A549 (cell line): ENCODE measurements at regions not wholly inside any gene's neighbourhood (a gene's known extent, or its start where the extent isn't known, plus 50 kb on each side); places are given as distances from the start of the nearest gene placed in this dataset.

Experiments used
- ATAC-seq, 2 experiments: fragments of 200-7000 bp in 1 of 2; fragments of >200 bp in 1 of 2; cut with Nextera tagmentation in 1 of 2; cut with Tn5 transposase in 1 of 2; 3 replicates each; pipeline versions ENCODE4 v1.8.0 to v1.9.1; 2018 to 2020; ENCODE audit warnings: mild to moderate bottlenecking in 1 of 2, moderate library complexity in 1 of 2
- CTCF ChIA-PET: fragments of 300-600 bp; sonication (Branson Sonifier 250); formaldehyde crosslinking; extraction: SDS; loops from one replicate; lab custom pipeline; 2021; ENCODE audit warnings: antibody characterized with exemption, inconsistent platforms; lab: Yijun Ruan, JAX
- POLR2A ChIA-PET: fragments of 350-600 bp; formaldehyde crosslinking; extraction: SDS; loops from one replicate; lab custom pipeline; 2021; ENCODE audit warnings: antibody characterized with exemption, inconsistent platforms; lab: Yijun Ruan, JAX
- DNase-seq, 2 experiments: peaks; one replicate each; pipeline versions ENCODE4 v3.0.0 to v3.0.0-alpha.2; 2011 to 2016; ENCODE audit warnings: low read depth in 1 of 2, low spot score in 1 of 2
- FAIRE-seq: peaks from 2 replicates; lab custom pipeline; 2011; peaks lifted over from hg19 to GRCh38; lab: Jason Lieb, UNC
- H3K27ac ChIP-seq, 2 experiments: fragments of >200 bp; sonication (Bioruptor Twin); formaldehyde crosslinking; 3 replicates each; pipeline ENCODE4 v1.5.1; 2016 to 2017
- H3K4me1 ChIP-seq: fragments of >200 bp; sonication (Bioruptor Twin); formaldehyde crosslinking; 3 replicates; pipeline ENCODE4 v1.6.1; 2016
- H3K4me2 ChIP-seq: fragments of >200 bp; sonication (Bioruptor Twin); formaldehyde crosslinking; 3 replicates; pipeline ENCODE4 v1.6.1; 2016
- H3K4me3 ChIP-seq: fragments of >200 bp; sonication (Bioruptor Twin); formaldehyde crosslinking; 3 replicates; pipeline ENCODE4 v1.5.1; 2016
- H3K9me3 ChIP-seq: fragments of >200 bp; sonication (Bioruptor Twin); formaldehyde crosslinking; 3 replicates; pipeline ENCODE4 v1.6.1; 2016
- CHD2 ChIP-seq: fragments of 150-350 bp; IDR thresholded peaks from 2 replicates; pipeline ENCODE4 v1.6.1; 2014; ENCODE audit warnings: low read length; ENCODE audit not compliant: partially characterized antibody
- EHF ChIP-seq: fragments of 250-450 bp; sonication (Bioruptor Pico); IDR thresholded peaks from 2 replicates; pipeline ENCODE4 v1.5.0; 2020; ENCODE audit warnings: mild to moderate bottlenecking
- EHMT2 ChIP-seq: fragments of 200-600 bp; sonication (generic); IDR thresholded peaks from 2 replicates; pipeline ENCODE4 v1.6.1; 2016; ENCODE audit warnings: antibody characterized with exemption, low read depth, mild to moderate bottlenecking, moderate library complexity
- EP300 ChIP-seq, 2 experiments: fragments of >200 bp; sonication (Bioruptor Twin); formaldehyde crosslinking; IDR thresholded peaks; 2 replicates in 1 of 2; 3 replicates in 1 of 2; pipeline ENCODE4 v1.6.1; 2016 to 2017
- FOSL2 ChIP-seq, 2 experiments: fragments of 450-650 bp in 1 of 2; fragments of >200 bp in 1 of 2; sonication (Bioruptor Twin) in 1 of 2; formaldehyde crosslinking; IDR thresholded peaks; 2 replicates each; pipeline versions ENCODE4 v1.5.0 to v1.6.1; 2016 to 2020; ENCODE audit warnings: mild to moderate bottlenecking in 1 of 2, moderate library complexity in 1 of 2
- MAFK ChIP-seq: fragments of 450-650 bp; IDR thresholded peaks from 2 replicates; pipeline ENCODE4 v1.6.1; 2014; ENCODE audit not compliant: partially characterized antibody
- MAZ ChIP-seq: fragments of 150-350 bp; IDR thresholded peaks from 2 replicates; pipeline ENCODE4 v1.6.1; 2014; ENCODE audit warnings: antibody characterized with exemption, low read depth, low read length, borderline replicate concordance
- MYC ChIP-seq: IDR thresholded peaks from 2 replicates; pipeline ENCODE4 v1.6.1; 2012; ENCODE audit warnings: mild to moderate bottlenecking, inconsistent platforms, low read length, improper control_type of control experiment, borderline replicate concordance
- NFE2L2 ChIP-seq: fragments of 150-350 bp; conservative IDR thresholded peaks from 2 replicates; pipeline ENCODE4 v1.6.1; 2014; ENCODE audit warnings: low read length
- NR3C1 ChIP-seq: fragments of >200 bp; sonication (Bioruptor Twin); formaldehyde crosslinking; IDR thresholded peaks from 3 replicates; pipeline ENCODE4 v1.6.1; 2017
- PHF8 ChIP-seq: fragments of 200-600 bp; sonication (generic); IDR thresholded peaks from 2 replicates; pipeline ENCODE4 v1.6.1; 2016; ENCODE audit warnings: low read depth, mild to moderate bottlenecking, antibody characterized with exemption, moderate library complexity, borderline replicate concordance
- RARB ChIP-seq: fragments of 250-450 bp; sonication (Bioruptor Pico); IDR thresholded peaks from 2 replicates; pipeline ENCODE4 v1.8.0; 2021; ENCODE audit warnings: mild to moderate bottlenecking, moderate library complexity
- RCOR1 ChIP-seq: fragments of 150-350 bp; IDR thresholded peaks from 2 replicates; pipeline ENCODE4 v1.6.1; 2014; ENCODE audit warnings: antibody characterized with exemption, low read length, low read depth
- RNF2 ChIP-seq: fragments of 200-600 bp; sonication (generic); IDR thresholded peaks from 2 replicates; pipeline ENCODE4 v1.6.1; 2016; ENCODE audit warnings: low read depth, mild to moderate bottlenecking, antibody characterized with exemption, moderate library complexity, borderline replicate concordance
- TP53 ChIP-seq: fragments of 250-450 bp; sonication (Bioruptor Pico); IDR thresholded peaks from 2 replicates; pipeline ENCODE4 v1.5.0; 2021; ENCODE audit warnings: mild to moderate bottlenecking, moderate library complexity
- ZC3H11A ChIP-seq: fragments of 450-650 bp; IDR thresholded peaks from 2 replicates; pipeline ENCODE4 v1.6.1; 2014; ENCODE audit warnings: antibody characterized with exemption, mild to moderate bottlenecking
- ZNF302 ChIP-seq: fragments of 250-450 bp; sonication (Bioruptor Pico); IDR thresholded peaks from 2 replicates; pipeline ENCODE4 v1.9.0; 2021; ENCODE audit warnings: inconsistent platforms, mild to moderate bottlenecking, moderate library complexity
- WGBS: methylation state at CpG from one replicate; pipeline ENCODE4 v1.1.6; 2017; ENCODE audit errors: missing lambda C conversion rate; 5-methylcytosine and 5-hydroxymethylcytosine counted together
- TF ChIP-seq, protein P1 (sequence below): fragments of >200 bp; sonication (Bioruptor Twin); formaldehyde crosslinking; IDR thresholded peaks from 3 replicates; pipeline ENCODE4 v1.6.1; 2016
- TF ChIP-seq, protein P2 (sequence below): fragments of 200-600 bp; sonication (generic); IDR thresholded peaks from 2 replicates; pipeline ENCODE4 v1.6.1; 2016; ENCODE audit warnings: antibody characterized with exemption, mild to moderate bottlenecking, moderate library complexity
- TF ChIP-seq, protein P3 (sequence below): fragments of >200 bp; sonication (Bioruptor Twin); formaldehyde crosslinking; IDR thresholded peaks from 2 replicates; pipeline ENCODE4 v1.6.1; 2016
- TF ChIP-seq, protein P4 (sequence below): fragments of >200 bp; sonication (Bioruptor Twin); formaldehyde crosslinking; IDR thresholded peaks from 3 replicates; pipeline ENCODE4 v1.5.1; 2016
- TF ChIP-seq, protein P5 (sequence below): fragments of 250-450 bp; sonication (Bioruptor Pico); IDR thresholded peaks from 2 replicates; pipeline ENCODE4 v1.5.0; 2020; ENCODE audit warnings: low read depth, mild to moderate bottlenecking, moderate library complexity
- TF ChIP-seq, protein P6 (sequence below): fragments of 150-350 bp; IDR thresholded peaks from 2 replicates; pipeline ENCODE4 v1.6.1; 2014; ENCODE audit warnings: low read depth, mild to moderate bottlenecking, low read length
- TF ChIP-seq, protein P7 (sequence below): fragments of 250-450 bp; sonication (Bioruptor Pico); IDR thresholded peaks from 2 replicates; pipeline ENCODE4 v1.5.0; 2021; ENCODE audit warnings: mild to moderate bottlenecking, moderate library complexity, borderline replicate concordance
- TF ChIP-seq, protein P8 (sequence below): IDR thresholded peaks from 2 replicates; pipeline ENCODE4 v1.6.1; 2012

DNA sequence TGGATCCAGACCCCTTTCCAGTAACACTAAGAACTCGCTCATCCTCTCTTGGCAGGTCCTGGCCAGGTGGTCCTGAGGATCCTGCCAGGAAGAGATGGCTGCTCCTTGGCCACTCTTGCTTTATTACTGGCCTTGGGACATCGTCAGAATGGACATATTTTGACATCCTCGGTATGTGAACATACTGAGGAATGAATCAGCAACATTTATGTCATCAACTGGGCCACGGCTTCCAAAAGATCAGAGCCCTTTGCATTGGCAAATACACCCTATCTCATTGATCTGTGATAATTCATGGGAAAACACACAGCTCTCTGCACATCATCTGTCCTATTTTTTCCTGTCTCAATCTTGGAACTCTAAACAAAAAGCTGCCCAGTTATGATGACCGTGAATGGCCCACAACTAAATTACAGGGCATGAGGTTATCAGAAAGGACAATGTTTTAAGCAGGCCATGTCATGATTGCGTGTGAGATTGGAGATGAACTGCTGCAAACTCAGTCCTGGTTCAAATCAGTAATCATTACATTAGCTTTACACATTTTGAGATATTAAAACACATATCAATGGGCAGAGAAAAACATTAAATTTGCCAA is 1325.8 kb downstream of the AACS start:
- POLR2A ChIA-PET = no interaction called here

DNA sequence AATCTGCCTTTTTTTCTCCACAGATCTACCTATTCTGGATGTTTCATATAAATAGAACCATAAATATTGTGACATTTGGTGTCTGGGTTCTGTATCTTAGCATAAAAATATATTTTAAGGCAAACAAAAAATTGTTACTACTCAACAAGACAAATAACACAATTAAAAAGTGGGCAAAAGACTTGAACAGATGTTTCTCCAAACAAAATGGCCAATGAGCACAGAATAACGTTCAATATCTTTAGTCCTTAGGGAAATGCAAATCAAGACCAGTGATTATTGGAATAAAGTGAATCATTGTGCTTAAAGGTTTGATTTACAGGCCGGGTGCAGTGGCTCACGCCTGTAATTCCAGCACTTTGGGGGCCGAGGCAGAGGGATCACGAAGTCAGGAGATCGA is 1331.3 kb downstream of the AACS start:
- ATAC-seq (no peak), FAIRE-seq (no peak), DNase-seq (no peak)
- no peak overlapping the region for H3K4me3 ChIP-seq
- ChIA-PET CTCF (no interaction called here), POLR2A (no interaction called here)
- H3K9me3 ChIP-seq = peaks cover 3% of the 10 kb centered on the region; the same call in 1 of the 3 replicates
- H3K4me2 ChIP-seq = no peak overlapping the region
- H3K4me1 ChIP-seq = no peaks in the 10 kb centered on the region
- H3K27ac ChIP-seq = no peak overlapping the region
- WGBS = 2% methylated on average over 6 of the region's 6 CpGs
- TF ChIP-seq ZC3H11A (no peak), FOSL2 (IDR thresholded peaks at IDR 0.05) (no peak), FOSL2 (CRISPR knock-in tag; IDR thresholded peaks at IDR 0.05) (no peak), MYC (no peak), EHMT2 (no peak), RARB (no peak), EP300 (IDR thresholded peaks at IDR 0.05) (no peak), MAFK (no peak), PHF8 (no peak), ZNF302 (CRISPR knock-in tag) (no peak), NR3C1 (no peak), RNF2 (no peak)
- TF ChIP-seq, protein P1, sequence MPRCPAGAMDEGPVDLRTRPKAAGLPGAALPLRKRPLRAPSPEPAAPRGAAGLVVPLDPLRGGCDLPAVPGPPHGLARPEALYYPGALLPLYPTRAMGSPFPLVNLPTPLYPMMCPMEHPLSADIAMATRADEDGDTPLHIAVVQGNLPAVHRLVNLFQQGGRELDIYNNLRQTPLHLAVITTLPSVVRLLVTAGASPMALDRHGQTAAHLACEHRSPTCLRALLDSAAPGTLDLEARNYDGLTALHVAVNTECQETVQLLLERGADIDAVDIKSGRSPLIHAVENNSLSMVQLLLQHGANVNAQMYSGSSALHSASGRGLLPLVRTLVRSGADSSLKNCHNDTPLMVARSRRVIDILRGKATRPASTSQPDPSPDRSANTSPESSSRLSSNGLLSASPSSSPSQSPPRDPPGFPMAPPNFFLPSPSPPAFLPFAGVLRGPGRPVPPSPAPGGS = no peak
- TF ChIP-seq, protein P2, sequence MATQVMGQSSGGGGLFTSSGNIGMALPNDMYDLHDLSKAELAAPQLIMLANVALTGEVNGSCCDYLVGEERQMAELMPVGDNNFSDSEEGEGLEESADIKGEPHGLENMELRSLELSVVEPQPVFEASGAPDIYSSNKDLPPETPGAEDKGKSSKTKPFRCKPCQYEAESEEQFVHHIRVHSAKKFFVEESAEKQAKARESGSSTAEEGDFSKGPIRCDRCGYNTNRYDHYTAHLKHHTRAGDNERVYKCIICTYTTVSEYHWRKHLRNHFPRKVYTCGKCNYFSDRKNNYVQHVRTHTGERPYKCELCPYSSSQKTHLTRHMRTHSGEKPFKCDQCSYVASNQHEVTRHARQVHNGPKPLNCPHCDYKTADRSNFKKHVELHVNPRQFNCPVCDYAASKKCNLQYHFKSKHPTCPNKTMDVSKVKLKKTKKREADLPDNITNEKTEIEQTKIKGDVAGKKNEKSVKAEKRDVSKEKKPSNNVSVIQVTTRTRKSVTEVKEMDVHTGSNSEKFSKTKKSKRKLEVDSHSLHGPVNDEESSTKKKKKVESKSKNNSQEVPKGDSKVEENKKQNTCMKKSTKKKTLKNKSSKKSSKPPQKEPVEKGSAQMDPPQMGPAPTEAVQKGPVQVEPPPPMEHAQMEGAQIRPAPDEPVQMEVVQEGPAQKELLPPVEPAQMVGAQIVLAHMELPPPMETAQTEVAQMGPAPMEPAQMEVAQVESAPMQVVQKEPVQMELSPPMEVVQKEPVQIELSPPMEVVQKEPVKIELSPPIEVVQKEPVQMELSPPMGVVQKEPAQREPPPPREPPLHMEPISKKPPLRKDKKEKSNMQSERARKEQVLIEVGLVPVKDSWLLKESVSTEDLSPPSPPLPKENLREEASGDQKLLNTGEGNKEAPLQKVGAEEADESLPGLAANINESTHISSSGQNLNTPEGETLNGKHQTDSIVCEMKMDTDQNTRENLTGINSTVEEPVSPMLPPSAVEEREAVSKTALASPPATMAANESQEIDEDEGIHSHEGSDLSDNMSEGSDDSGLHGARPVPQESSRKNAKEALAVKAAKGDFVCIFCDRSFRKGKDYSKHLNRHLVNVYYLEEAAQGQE = no peak
- TF ChIP-seq, protein P3, sequence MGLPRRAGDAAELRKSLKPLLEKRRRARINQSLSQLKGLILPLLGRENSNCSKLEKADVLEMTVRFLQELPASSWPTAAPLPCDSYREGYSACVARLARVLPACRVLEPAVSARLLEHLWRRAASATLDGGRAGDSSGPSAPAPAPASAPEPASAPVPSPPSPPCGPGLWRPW = no peak
- TF ChIP-seq, protein P4, sequence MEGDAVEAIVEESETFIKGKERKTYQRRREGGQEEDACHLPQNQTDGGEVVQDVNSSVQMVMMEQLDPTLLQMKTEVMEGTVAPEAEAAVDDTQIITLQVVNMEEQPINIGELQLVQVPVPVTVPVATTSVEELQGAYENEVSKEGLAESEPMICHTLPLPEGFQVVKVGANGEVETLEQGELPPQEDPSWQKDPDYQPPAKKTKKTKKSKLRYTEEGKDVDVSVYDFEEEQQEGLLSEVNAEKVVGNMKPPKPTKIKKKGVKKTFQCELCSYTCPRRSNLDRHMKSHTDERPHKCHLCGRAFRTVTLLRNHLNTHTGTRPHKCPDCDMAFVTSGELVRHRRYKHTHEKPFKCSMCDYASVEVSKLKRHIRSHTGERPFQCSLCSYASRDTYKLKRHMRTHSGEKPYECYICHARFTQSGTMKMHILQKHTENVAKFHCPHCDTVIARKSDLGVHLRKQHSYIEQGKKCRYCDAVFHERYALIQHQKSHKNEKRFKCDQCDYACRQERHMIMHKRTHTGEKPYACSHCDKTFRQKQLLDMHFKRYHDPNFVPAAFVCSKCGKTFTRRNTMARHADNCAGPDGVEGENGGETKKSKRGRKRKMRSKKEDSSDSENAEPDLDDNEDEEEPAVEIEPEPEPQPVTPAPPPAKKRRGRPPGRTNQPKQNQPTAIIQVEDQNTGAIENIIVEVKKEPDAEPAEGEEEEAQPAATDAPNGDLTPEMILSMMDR = no peak

More for the DNA sequence above, 1325.8 kb downstream of the AACS start:
- CTCF ChIA-PET = interaction anchor here (0.9 kb wide), 1 partner anchor 227 kb away, joined by 3 read pairs; no protein-coding TSS in a partner anchor
- no peak for FAIRE-seq
- TF ChIP-seq RCOR1 (no peak), NR3C1 (no peak), MAFK (no peak), TP53 (no peak), CHD2 (no peak), MAZ (no peak), ZNF302 (CRISPR knock-in tag) (no peak), MYC (no peak), EHF (CRISPR knock-in tag) (no peak), NFE2L2 (no peak), ZC3H11A (no peak)
- TF ChIP-seq, protein P5, sequence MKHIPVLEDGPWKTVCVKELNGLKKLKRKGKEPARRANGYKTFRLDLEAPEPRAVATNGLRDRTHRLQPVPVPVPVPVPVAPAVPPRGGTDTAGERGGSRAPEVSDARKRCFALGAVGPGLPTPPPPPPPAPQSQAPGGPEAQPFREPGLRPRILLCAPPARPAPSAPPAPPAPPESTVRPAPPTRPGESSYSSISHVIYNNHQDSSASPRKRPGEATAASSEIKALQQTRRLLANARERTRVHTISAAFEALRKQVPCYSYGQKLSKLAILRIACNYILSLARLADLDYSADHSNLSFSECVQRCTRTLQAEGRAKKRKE (CRISPR knock-in tag) = no peak
- TF ChIP-seq, protein P6, sequence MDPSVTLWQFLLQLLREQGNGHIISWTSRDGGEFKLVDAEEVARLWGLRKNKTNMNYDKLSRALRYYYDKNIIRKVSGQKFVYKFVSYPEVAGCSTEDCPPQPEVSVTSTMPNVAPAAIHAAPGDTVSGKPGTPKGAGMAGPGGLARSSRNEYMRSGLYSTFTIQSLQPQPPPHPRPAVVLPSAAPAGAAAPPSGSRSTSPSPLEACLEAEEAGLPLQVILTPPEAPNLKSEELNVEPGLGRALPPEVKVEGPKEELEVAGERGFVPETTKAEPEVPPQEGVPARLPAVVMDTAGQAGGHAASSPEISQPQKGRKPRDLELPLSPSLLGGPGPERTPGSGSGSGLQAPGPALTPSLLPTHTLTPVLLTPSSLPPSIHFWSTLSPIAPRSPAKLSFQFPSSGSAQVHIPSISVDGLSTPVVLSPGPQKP = no peak
- TF ChIP-seq, protein P7, sequence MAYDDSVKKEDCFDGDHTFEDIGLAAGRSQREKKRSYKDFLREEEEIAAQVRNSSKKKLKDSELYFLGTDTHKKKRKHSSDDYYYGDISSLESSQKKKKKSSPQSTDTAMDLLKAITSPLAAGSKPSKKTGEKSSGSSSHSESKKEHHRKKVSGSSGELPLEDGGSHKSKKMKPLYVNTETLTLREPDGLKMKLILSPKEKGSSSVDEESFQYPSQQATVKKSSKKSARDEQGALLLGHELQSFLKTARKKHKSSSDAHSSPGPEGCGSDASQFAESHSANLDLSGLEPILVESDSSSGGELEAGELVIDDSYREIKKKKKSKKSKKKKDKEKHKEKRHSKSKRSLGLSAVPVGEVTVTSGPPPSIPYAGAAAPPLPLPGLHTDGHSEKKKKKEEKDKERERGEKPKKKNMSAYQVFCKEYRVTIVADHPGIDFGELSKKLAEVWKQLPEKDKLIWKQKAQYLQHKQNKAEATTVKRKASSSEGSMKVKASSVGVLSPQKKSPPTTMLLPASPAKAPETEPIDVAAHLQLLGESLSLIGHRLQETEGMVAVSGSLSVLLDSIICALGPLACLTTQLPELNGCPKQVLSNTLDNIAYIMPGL (CRISPR knock-in tag) = no peak
- TF ChIP-seq, protein P8, sequence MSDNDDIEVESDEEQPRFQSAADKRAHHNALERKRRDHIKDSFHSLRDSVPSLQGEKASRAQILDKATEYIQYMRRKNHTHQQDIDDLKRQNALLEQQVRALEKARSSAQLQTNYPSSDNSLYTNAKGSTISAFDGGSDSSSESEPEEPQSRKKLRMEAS = no peak
- no peak for ATAC-seq
- Histone ChIP-seq H3K4me2 (no peak overlapping the region), H3K4me3 (no peak overlapping the region), H3K9me3 (peaks cover 3% of the 10 kb centered on the region; the same call in 1 of the 3 replicates), H3K27ac (no peak overlapping the region), H3K4me1 (no peaks in the 10 kb centered on the region)
- no peak for DNase-seq
- WGBS = 2% methylated on average over 6 of the region's 6 CpGs
